SIG-M5 treated with dmso at 0.1 percent for 504 hours (cell line): ENCODE measurements at regions not wholly inside any gene's neighbourhood (a gene's known extent, or its start where the extent isn't known, plus 50 kb on each side); places are given as distances from the start of the nearest gene placed in this dataset.

Source experiments
- DNase-seq: peaks from one replicate; lab custom pipeline; 2025; ENCODE audit not compliant: unreplicated experiment; lab: John Stamatoyannopoulos, UW

GRCh38 chr7:84553711-84554110, 359.1 kb upstream of the SEMA3A start:
- DNase-seq, result no peak

- DNase-seq, result no peak
Observed at GRCh38 chr7:84549409-84549808, 354.8 kb upstream of the SEMA3A start.

GRCh38 chr7:84548366-84549365, 354.1 kb upstream of the SEMA3A start:
- DNase-seq, result no peak

GRCh38 chr7:84547331-84547730, 352.7 kb upstream of the SEMA3A start:
- no peak for DNase-seq

DNA sequence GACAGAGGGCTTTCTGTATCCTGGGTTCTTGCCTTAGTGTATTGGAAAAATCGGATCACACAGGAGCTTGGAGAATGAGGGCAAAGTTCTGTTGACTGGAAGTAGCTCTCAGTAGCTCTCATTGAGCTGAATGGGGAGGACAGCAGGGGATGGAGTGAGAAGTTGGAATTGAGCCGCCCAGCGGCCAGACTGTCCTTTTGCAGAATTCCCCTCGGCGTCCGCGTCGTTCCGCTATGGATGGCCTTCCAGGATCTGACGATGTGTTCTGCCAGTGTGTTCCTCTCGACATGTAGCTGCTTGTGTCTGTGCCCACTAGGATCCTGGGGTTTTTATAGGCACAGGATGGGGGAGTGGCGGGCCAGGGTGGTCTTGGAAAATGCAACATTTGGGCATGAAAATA, 351.8 kb upstream of the SEMA3A start:
- DNase-seq, result no peak

GRCh38 chr7:84538268-84538667, 343.7 kb upstream of the SEMA3A start:
- DNase-seq, result no peak

DNA sequence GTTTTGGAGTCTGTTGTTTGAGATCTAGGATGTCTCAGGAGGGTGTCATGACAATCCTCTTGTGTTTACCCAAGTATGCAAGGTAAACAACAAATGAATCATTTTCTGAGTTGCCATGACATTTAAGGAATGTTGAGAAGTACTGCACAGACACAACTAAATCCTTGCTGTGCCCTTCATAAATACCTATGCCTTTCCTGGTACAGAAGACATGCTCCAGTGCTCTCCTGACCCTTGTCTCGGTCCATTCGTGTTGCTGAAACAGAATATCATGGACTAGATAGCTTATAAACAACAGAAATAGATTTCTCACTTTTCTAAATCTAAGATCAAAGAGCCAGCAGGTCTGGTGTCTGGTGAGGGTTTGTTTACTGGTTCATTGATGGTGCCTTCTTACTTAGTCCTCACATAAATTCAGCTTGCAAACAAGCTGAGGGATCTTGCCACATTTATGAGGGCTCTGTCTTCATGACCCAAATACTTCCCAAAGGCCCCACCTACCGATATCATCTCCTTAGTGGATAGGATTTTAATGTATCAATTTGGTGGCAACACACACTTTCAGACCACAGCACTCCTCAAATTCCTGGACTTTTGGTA, 341.8 kb upstream of the SEMA3A start:
- DNase-seq, result no peak

GRCh38 chr7:84535580-84536270, 341.1 kb upstream of the SEMA3A start:
- no peak for DNase-seq

GRCh38 chr7:84533182-84533581, 338.6 kb upstream of the SEMA3A start:
- no peak for DNase-seq

DNA sequence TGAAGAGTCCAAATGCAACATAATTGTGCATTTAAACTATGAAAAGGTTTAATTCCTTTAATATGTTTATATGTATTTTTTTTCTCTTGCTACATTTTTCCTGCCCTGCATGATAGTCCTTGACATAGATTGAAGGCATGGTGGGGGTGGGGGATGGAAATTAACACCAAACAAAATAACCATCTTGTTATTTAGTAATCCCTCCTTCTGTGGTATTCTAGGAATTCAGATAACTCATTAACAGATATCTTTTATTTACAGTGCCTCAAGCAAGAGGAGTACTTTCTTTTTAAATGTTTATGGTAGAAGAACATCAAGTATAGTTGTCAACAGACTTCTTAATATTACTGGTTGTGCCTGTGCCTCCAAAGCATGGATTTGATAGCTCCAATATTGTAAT, 337.6 kb upstream of the SEMA3A start:
- DNase-seq, result no peak

GRCh38 chr7:84529480-84530205, 335.1 kb upstream of the SEMA3A start:
- DNase-seq, result peak; percentile 13

DNA sequence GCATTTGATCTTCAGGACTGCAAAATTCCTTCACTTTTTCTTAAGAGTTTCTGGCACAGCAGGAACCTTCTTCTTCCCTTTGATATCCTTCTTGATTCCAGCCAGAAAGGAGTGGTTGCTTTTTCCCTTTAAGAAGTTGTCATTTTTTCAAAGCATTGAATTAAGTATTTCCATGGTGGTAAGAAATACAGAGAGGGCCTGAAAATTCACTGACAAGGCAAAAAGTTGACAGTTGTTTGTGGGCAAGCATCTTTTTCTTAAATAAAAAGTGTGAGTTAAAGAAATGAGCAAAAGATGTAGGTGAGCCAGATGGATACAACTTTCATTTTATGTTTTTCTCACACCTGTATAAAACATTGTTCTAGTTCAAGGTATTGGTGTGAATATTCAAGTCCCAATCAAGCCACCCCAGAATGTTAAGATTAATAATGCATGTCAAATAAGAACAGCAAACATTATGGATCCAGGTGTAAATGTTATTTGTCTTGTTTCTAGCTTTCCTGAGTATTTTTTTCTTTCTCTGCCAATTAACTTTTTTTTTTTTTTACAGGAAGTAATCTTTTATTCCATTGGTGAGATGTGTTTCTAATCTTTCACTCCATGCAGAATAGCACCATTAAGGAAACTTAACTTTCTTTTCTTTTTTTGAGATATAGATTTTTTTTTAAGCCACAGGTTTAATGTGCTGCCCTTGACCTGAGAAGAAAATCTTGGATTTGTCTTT, 334.3 kb upstream of the SEMA3A start:
- no peak for DNase-seq

DNA sequence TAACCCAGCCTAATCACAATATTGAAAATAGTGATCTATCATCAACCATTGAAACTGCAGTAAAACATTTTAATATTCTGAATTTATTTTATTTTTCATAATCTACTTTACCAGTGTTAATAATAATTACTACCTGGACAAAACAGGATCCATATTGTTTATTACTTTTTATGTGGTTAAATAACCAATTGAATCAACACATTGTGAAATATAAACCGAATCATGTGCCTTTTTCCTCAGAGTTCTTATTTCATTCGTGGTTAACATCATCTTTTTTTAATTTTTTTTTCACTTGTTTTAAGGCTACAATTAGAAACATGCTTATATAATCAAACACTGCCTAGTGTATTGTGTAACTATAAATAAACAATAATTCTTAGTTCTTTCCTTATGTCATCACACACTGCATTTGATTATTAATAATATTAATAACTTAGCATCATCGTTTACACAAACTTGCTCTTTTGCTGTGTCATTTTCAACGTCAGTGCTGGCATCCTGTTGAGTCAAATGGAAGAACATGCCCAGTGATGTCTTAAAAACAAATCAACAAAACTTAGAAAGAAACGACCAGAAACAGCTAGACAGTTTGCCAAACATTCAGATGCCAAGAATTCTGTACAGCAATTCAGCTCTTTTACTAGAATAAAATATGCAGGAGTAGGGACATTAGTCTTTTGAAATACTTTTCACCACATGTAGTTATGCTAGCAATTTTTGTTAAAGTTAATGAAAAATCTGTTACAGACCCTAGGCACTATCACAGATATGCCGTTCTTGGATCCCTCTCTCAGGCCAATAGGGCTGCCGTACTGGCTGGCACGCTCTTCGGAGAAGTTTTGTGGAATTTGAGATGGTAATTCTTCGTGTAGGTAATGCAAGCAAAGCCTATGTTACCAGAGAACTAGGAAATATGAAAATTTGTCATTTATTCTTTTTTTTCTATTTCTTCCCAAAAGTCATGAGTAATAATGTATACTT, 330.4 kb upstream of the SEMA3A start:
- DNase-seq, result no peak

DNA sequence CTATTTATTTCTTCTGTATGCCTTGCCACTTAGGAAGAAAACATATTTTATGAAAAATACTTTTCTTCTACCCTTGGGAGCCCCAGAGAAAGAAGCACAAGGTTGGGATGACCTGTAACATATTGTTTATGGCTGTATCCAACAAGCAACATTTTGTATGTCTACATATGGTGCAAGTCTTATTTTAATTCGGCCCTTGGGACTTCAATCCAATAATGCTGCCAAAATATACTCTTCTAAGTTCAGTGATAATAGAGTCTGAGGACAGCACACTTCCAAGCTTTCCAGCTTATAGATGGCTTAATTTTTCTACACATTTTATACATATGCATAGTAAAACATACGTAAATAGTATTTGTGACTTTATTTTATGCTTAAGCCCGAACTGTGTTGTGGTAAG, 318.5 kb upstream of the SEMA3A start:
- DNase-seq, result no peak

DNA sequence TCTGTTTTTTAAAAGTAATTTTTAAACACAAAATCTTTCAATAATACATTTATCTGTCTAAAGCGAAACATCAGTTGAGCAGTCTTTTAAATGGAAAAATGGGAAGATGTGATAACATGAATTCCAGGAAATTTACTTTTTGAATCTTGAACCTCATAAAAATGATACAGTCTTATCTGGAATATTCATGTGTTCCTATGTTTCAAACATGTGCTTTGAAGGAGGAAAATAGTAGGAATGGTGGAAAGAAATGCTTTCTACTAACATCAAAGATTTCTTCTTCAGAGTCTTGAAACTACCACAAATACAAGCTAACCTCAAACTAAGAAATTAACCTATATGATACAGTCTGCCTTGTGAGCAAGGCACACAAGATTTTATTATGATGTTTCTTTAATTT, 317.5 kb upstream of the SEMA3A start:
- no peak for DNase-seq

DNA sequence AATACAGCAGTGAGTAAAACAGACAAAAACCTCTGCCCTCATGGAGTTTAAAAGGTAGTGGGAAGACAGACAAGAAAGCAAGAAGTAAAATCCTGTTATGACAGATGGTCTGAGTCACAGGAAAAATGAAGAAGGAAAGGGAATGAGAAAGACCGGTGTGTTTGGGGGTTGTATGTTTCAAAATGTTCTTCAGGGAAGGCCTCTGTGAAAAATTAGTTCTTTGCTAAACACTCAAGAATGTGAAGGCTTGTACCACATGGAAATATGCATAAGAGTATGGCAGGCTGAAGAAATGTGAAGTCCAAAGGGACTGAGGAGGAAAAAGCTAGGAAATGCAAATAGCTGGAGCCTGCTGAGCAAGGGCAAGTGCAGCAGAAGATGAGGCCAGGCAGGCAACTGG, 315.9 kb upstream of the SEMA3A start:
- DNase-seq, result no peak

DNA sequence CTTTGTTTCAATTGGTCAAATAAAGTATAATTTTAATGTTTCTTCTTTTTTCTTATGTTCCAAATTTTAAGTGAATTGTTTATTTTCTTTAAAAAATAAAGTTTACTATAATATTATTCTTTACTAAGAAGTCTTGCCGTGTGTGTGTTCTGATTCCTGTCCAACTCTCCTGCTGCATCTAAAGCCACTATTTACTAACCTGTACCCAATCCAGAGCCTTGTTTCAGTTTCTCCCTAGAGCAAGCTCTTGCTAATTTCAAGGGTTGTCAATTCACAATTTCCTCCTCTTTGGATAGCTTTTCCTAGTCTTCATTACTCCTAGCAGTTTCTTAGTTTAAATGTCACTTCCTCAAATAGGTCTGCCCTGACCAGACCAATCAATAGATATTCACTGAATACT, 314.9 kb upstream of the SEMA3A start:
- no peak for DNase-seq

DNA sequence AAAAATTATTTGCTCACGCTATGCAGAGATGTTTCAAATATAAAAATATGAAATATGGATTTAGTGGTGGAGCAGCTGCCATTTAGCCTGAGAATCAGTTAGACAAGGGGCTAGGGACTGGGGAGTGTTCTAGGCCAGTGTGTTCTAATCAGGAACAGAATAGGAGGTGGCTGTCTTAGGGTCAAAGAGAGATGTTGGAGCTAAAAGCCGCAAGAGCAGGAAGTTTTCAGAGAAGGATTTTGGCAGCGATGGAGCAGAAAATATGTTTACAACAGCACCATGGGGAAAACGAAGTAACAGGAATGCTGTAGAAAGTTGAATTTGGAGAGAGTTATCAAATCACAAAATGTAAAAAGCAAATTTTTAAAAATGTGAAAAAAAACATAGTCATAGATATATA, 314.0 kb upstream of the SEMA3A start:
- DNase-seq, result no peak

- no peak for DNase-seq
Observed at GRCh38 chr7:84507529-84507928, 312.9 kb upstream of the SEMA3A start.
